ENCODE measurements at regions not wholly inside any gene's neighbourhood (a gene's known extent, or its start where the extent isn't known, plus 50 kb on each side); places are given as distances from the start of the nearest gene placed in this dataset.

DNA sequence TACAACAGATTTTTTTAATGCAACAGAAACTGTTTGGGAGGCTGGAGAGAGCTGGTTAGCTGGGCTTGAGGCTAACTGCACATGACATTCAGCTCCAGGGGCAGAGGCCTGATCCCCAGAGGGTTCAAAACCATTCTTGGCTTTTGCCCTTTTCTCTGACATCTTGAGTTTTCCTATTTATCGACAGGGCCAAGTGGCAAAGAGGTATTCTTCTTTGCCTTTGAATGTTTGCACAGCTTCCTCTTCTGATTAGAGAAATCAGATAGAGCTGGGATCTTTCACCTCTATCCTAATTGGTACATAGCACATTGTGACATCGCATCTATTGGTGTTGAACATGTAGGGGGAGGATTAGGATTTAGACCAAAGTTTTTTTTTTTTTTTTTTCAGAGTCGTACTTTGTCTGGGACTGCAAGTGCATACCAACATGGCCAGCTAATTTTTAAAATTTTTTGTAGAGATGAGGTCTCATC lies 143.7 kb downstream of the ACTBL2 start:
- TF ChIP-seq POLR2AphosphoS5 (IDR thresholded peaks at IDR 0.05), result no peak
- TF ChIP-seq CTCF (IDR thresholded peaks at IDR 0.05), result no peak
- no peak for TF ChIP-seq EP300 (IDR thresholded peaks at IDR 0.05)
- no peak for TF ChIP-seq POLR2A (IDR thresholded peaks at IDR 0.05; ENCODE audit: low read depth)
